NCI-H1105 treated with DMSO at 0.1 percent for 48 hours (cell line): ENCODE measurements at regions not wholly inside any gene's neighbourhood (a gene's known extent, or its start where the extent isn't known, plus 50 kb on each side); places are given as distances from the start of the nearest gene placed in this dataset.

Experiments
- DNase-seq: peaks from one replicate; lab custom pipeline; 2025; lab: John Stamatoyannopoulos, UW

GRCh38 chr3:157581371-157581770, 78.2 kb upstream of the VEPH1 start:
- no peak for DNase-seq

- no peak for DNase-seq
These were observed 75.0 kb upstream of the VEPH1 start for GRCh38 chr3:157578181-157578580.

- DNase-seq, result no peak
These were observed 71.3 kb upstream of the VEPH1 start for GRCh38 chr3:157574531-157574930.

GRCh38 chr3:157573780-157574378, 70.7 kb upstream of the VEPH1 start:
- DNase-seq, result no peak

GRCh38 chr3:157573281-157573680, 70.1 kb upstream of the VEPH1 start:
- DNase-seq, result no peak

GRCh38 chr3:157572559-157573270, 69.5 kb upstream of the VEPH1 start:
- peak; percentile 69 for DNase-seq

- no peak for DNase-seq
These were observed 63.4 kb upstream of the VEPH1 start for GRCh38 chr3:157566596-157566995.

- no peak for DNase-seq
These were observed 56.2 kb upstream of the VEPH1 start for GRCh38 chr3:157559401-157559800.
